ENCODE measurements at regions not wholly inside any gene's neighbourhood (a gene's known extent, or its start where the extent isn't known, plus 50 kb on each side); places are given as distances from the start of the nearest gene placed in this dataset.

DNA sequence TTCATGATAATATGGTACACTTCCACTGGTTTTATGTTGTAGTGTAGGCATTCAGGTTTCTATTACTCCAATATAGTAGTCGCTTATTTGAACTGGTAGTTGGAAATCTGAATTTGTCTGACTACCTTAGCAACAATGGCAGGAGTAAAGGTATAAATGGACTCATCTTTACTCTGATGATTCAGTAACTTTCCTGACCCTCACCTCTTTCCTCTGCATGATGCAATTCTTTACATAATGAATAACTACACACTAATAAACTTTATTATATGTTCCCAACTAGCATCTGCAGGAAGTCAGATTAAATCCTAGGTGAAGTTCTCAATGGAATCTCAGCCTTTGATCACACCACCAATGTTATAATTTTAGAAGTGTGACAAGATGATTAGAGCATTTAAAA, 70.5 kb upstream of the ATP2B1 start:
- H3K9me3 ChIP-seq = no peaks in the 10 kb centered on the region

DNA sequence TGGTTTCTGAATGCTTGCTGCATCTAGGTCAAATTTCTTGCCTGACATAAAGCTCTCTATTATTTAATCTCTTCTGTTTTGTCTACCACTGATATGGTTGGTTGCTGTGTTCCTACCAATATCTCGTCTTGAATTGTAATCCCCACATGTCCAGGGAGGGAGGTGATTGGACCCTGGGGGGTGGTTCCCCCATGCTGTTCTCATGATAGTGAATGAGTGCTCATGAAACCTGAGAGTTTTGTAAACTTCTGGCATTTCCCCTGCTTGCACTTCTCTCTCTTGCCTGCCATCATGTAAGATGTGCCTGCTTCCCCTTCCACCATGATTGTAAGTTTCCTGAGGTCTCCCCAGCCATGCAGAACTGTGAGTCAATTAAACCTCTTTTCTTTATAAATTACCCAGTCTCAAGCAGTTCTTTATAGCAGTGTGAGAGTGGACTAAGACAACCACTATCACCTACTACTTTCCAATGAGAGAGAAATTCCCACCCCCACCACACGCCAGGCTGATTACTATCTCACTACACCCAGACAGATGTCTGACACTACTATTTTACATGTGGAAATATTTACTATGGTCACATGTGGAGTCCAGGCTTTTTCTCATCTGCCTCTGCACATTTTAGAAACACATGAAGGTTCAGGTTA, 69.2 kb upstream of the ATP2B1 start:
- TF ChIP-seq, protein P1, sequence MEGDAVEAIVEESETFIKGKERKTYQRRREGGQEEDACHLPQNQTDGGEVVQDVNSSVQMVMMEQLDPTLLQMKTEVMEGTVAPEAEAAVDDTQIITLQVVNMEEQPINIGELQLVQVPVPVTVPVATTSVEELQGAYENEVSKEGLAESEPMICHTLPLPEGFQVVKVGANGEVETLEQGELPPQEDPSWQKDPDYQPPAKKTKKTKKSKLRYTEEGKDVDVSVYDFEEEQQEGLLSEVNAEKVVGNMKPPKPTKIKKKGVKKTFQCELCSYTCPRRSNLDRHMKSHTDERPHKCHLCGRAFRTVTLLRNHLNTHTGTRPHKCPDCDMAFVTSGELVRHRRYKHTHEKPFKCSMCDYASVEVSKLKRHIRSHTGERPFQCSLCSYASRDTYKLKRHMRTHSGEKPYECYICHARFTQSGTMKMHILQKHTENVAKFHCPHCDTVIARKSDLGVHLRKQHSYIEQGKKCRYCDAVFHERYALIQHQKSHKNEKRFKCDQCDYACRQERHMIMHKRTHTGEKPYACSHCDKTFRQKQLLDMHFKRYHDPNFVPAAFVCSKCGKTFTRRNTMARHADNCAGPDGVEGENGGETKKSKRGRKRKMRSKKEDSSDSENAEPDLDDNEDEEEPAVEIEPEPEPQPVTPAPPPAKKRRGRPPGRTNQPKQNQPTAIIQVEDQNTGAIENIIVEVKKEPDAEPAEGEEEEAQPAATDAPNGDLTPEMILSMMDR (IDR thresholded peaks at IDR 0.05) = no peak
- TF ChIP-seq POLR2A (IDR thresholded peaks at IDR 0.05) = no peak
- Histone ChIP-seq H3K27me3 (no peaks in the 10 kb centered on the region), H3K36me3 (no peaks in the 10 kb centered on the region), H3K4me1 (peaks cover 0 to 6% (median 0%) of the 10 kb centered on the region in 4 donors), H3K4me3 (no peak overlapping the region), H3K9me3 (no peaks in the 10 kb centered on the region), H3K27ac (no peak overlapping the region)
- no peak for DNase-seq

More for the DNA sequence above, 70.5 kb upstream of the ATP2B1 start:
- H3K4me3 ChIP-seq = no peak overlapping the region
- no peak for DNase-seq
- H3K27me3 ChIP-seq = no peaks in the 10 kb centered on the region
- H3K27ac ChIP-seq = peak overlapping the region in 1 of 4 donors; percentile 19
- TF ChIP-seq, protein P1 (IDR thresholded peaks at IDR 0.05) = no peak
- TF ChIP-seq POLR2A (IDR thresholded peaks at IDR 0.05) = no peak
- H3K4me1 ChIP-seq = peaks cover 0 to 9% (median 0%) of the 10 kb centered on the region in 4 donors
- H3K36me3 ChIP-seq = no peaks in the 10 kb centered on the region

DNA sequence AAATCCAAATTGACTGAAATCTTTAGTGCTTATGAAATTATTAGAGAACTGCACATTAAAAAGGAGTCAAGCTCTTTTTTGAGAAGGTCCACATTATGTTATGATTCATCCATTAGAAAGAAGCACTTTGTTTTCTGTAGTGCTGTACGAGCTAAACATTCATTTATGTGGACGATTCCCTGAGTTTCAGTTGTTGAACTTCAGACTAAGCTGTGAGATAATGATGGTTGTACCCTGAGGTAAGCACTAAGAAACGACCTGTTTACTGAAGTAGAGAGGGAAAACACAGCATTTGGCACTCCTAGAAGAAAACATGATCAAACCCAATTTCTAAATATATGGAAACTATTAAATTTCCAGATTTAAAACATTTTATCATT, 67.3 kb upstream of the ATP2B1 start:
- Histone ChIP-seq H3K4me3 (no peak overlapping the region), H3K27ac (no peak overlapping the region), H3K9me3 (no peaks in the 10 kb centered on the region), H3K27me3 (no peaks in the 10 kb centered on the region), H3K4me1 (peaks cover 0 to 6% (median 0%) of the 10 kb centered on the region in 4 donors), H3K36me3 (no peaks in the 10 kb centered on the region)
- TF ChIP-seq, protein P1 (IDR thresholded peaks at IDR 0.05) = no peak
- TF ChIP-seq POLR2A (IDR thresholded peaks at IDR 0.05) = no peak
- no peak for DNase-seq

DNA sequence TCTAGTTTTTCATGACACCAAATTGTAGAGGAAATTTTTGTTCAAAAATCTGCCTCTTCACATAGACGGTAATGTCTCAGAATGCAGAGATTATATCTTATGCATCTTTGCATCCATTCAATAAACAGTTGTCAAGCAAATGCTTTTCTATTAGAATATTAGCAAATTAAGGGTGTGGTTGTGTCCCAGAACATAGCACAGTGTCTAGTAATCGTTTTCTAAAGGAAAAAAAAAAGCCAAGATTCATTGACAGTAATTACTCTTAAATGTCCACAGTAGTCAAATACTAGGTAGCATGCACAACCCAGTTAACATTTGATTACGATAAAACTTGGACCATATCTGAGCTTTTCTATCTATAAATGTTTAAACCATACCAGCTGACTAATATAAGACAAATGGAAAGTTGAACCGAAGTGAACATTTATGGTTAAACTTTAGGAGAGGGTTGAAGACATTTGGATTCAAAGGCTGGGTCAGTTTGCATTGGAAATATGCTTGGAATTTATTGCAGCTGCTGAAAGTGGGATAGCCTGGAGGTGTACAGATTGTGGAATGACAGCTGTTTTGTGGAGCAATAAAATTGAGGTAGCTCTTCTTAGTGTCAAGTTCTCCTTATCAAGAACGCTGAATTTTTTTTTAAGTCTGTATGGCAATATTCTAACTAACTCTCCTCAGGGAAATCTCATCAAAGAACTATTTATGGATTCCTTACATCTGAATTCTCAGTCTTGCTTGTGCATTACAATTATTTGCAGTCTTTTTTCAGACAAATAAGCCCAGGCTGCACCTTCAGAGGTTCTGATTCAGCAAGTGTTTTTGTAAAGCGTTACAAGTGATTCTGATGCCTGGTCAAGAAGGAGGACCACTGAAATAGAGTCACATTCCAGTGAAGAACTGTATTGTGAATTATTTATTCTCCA, 66.7 kb upstream of the ATP2B1 start:
- TF ChIP-seq, protein P1 (IDR thresholded peaks at IDR 0.05) = no peak
- no peak for TF ChIP-seq POLR2A (IDR thresholded peaks at IDR 0.05)
- H3K36me3 ChIP-seq = no peaks in the 10 kb centered on the region
- peaks cover 0 to 6% (median 0%) of the 10 kb centered on the region in 4 donors for H3K4me1 ChIP-seq
- DNase-seq = no peak
- no peaks in the 10 kb centered on the region for H3K9me3 ChIP-seq
- no peaks in the 10 kb centered on the region for H3K27me3 ChIP-seq
- no peak overlapping the region for H3K27ac ChIP-seq
- H3K4me3 ChIP-seq = no peak overlapping the region

DNA sequence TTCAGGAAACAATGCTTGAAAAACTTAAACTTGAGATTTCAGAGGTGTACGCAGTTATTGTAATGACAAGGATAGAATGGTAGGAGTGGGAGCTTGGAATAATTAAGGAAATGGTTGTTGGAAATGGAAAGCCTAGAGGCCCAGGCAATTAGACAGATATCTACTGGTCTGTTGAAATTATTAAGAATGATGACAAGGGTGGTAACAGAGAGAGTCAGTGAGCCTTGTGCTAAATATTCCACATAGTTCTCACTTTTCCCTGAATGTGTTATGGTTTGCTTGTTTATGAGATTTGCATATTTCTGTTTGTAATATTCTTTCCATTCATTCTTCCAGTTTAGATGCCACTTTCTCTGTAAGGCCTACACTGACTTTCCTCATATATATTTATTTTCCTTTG, 66.0 kb upstream of the ATP2B1 start:
- DNase-seq = no peak
- H3K9me3 ChIP-seq = no peaks in the 10 kb centered on the region
- no peaks in the 10 kb centered on the region for H3K36me3 ChIP-seq
- no peak for TF ChIP-seq POLR2A (IDR thresholded peaks at IDR 0.05)
- TF ChIP-seq, protein P1 (IDR thresholded peaks at IDR 0.05) = no peak
- H3K27ac ChIP-seq = no peak overlapping the region
- no peaks in the 10 kb centered on the region for H3K27me3 ChIP-seq
- no peak overlapping the region for H3K4me3 ChIP-seq
- peaks cover 0 to 6% (median 0%) of the 10 kb centered on the region in 4 donors for H3K4me1 ChIP-seq
